ENCODE measurements at regions not wholly inside any gene's neighbourhood (a gene's known extent, or its start where the extent isn't known, plus 50 kb on each side); places are given as distances from the start of the nearest gene placed in this dataset.

- no peak overlapping the region for H3K4me3 ChIP-seq (ENCODE audit: low read depth, low read length)
- no peak for TF ChIP-seq CTCF (IDR thresholded peaks at IDR 0.05; ENCODE audit: low read depth, low read length)
- in situ Hi-C loops (cut with HindIII; ENCODE audit: low sequenced_read_pairs), result no loop called here
- no peak for DNase-seq (ENCODE audit: low read depth, low spot score)
These were observed 367.7 kb downstream of the ADGRL2 start for GRCh38 chr1:82168482-82168881.

DNA sequence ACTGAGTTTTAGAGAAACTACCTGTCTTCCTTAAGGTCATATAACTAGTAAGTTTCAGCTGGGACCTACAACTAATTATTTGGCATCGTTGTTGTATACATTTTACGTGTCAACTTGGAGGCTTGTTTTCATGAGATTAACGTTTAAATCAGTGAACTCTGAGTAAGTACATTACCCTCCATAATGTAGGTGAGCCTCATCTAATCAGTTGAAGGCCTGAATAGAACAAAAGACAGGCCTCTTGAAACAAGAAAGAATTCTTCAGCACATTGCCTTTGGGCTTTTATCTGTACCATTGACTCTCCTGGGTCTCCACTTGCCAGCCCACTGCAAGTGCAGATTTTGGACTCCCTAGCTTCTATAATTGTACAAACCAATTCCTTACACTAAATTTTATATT, 364.6 kb downstream of the ADGRL2 start:
- no peak overlapping the region for H3K4me3 ChIP-seq (ENCODE audit: low read depth, low read length)
- TF ChIP-seq CTCF (IDR thresholded peaks at IDR 0.05; ENCODE audit: low read depth, low read length), result no peak
- in situ Hi-C loops (cut with HindIII; ENCODE audit: low sequenced_read_pairs), result no loop called here
- no peak for DNase-seq (ENCODE audit: low read depth, low spot score)

GRCh38 chr1:82162486-82163420, 362.0 kb downstream of the ADGRL2 start:
- TF ChIP-seq CTCF (IDR thresholded peaks at IDR 0.05; ENCODE audit: low read depth, low read length), result no peak
- in situ Hi-C loops (cut with HindIII; ENCODE audit: low sequenced_read_pairs), result no loop called here
- DNase-seq (ENCODE audit: low read depth, low spot score), result peak; percentile 16
- no peak overlapping the region for H3K4me3 ChIP-seq (ENCODE audit: low read depth, low read length)

DNA sequence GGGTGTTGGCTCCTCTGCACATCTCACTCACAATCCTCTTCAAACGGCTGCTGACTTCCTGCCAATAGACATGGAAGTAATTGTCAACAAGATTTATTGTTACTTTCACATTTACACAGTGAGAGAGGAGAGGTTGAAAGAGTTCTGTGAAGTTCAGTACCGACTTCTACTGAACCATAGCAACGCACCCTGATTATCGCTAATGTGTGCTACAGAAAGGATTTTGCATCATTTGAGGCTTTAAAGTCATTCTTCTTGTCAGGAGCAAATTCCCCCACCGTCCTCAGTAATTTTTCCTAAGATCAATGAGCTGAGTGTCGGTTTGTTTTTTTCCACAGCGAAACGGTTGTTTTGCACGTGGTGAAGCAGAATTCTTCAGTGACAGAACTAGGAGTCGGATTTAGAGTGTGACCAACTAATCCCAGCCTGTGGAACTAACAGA, 361.0 kb downstream of the ADGRL2 start:
- peak; percentile 42 for DNase-seq (ENCODE audit: low read depth, low spot score)
- TF ChIP-seq CTCF (IDR thresholded peaks at IDR 0.05; ENCODE audit: low read depth, low read length), result no peak
- H3K4me3 ChIP-seq (ENCODE audit: low read depth, low read length), result peak overlapping the region; percentile 19
- in situ Hi-C loops (cut with HindIII; ENCODE audit: low sequenced_read_pairs), result no loop called here

GRCh38 chr1:82160903-82161302, 360.2 kb downstream of the ADGRL2 start:
- no peak overlapping the region for H3K4me3 ChIP-seq (ENCODE audit: low read depth, low read length)
- in situ Hi-C loops (cut with HindIII; ENCODE audit: low sequenced_read_pairs), result no loop called here
- TF ChIP-seq CTCF (IDR thresholded peaks at IDR 0.05; ENCODE audit: low read depth, low read length), result no peak
- DNase-seq (ENCODE audit: low read depth, low spot score), result no peak

DNA sequence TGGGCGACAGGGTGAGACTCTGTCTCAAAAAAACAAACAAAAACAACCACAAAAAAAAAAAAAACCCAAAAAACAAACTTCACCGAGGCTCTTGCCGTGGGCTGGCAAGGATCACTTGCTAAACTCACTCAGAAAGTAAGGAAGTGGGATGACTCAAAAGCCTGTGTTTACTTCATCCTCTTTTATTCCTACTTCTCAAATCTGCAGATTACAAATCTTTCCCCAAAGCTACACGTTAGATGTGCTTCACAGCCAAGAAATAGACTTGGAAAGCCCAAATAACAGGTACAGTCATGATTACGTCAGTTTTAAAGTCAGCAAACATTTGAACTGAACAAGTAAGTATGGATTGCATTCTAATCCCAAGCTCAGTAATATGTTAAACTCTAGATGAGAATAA, 359.3 kb downstream of the ADGRL2 start:
- H3K4me3 ChIP-seq (ENCODE audit: low read depth, low read length), result no peak overlapping the region
- TF ChIP-seq CTCF (IDR thresholded peaks at IDR 0.05; ENCODE audit: low read depth, low read length), result no peak
- peak; percentile 66 for DNase-seq (ENCODE audit: low read depth, low spot score)
- in situ Hi-C loops (cut with HindIII; ENCODE audit: low sequenced_read_pairs), result no loop called here

All from astrocyte of the spinal cord (primary cell).